ENCODE measurements at regions not wholly inside any gene's neighbourhood (a gene's known extent, or its start where the extent isn't known, plus 50 kb on each side); places are given as distances from the start of the nearest gene placed in this dataset.

- TF ChIP-seq CTCF (IDR thresholded peaks at IDR 0.05; ENCODE audit: control extremely low read depth in 1 of 3, insufficient read depth in 1 of 3, low read depth in 1 of 3, low read length in 3 of 3) (no peak), POU5F1 (IDR thresholded peaks at IDR 0.05; ENCODE audit: low read depth, low read length) (no peak)
These were observed 458.4 kb downstream of the TMX3 start (continued) for GRCh38 chr18:68256418-68257067.
